ENCODE measurements at regions not wholly inside any gene's neighbourhood (a gene's known extent, or its start where the extent isn't known, plus 50 kb on each side); places are given as distances from the start of the nearest gene placed in this dataset.

DNA sequence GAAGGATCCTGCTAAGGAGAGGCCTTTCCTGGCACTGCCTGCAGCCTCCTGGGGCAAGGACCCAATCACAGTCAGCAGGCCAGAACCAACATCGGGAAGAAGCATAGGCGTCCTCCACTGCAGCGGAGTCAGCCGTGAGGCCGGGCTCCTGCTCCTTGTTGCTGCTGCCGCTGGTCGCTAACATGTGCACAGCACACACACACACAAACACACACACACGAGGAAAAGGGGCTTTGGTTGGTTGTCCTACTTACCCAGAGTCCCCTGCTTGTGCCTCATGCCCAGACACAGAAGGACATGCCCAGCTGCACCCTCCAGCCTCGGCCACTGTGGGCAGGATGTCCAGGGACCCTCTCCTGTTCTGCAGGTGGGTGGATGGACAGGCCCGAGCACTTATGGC is 209.4 kb downstream of the GLI2 start:
- intact Hi-C loops (cut with DNase I; ENCODE audit: low total_unique reads), result no loop called here
- TF ChIP-seq, protein P1, sequence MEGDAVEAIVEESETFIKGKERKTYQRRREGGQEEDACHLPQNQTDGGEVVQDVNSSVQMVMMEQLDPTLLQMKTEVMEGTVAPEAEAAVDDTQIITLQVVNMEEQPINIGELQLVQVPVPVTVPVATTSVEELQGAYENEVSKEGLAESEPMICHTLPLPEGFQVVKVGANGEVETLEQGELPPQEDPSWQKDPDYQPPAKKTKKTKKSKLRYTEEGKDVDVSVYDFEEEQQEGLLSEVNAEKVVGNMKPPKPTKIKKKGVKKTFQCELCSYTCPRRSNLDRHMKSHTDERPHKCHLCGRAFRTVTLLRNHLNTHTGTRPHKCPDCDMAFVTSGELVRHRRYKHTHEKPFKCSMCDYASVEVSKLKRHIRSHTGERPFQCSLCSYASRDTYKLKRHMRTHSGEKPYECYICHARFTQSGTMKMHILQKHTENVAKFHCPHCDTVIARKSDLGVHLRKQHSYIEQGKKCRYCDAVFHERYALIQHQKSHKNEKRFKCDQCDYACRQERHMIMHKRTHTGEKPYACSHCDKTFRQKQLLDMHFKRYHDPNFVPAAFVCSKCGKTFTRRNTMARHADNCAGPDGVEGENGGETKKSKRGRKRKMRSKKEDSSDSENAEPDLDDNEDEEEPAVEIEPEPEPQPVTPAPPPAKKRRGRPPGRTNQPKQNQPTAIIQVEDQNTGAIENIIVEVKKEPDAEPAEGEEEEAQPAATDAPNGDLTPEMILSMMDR (IDR thresholded peaks at IDR 0.05), result no peak
- no peak for TF ChIP-seq EP300 (IDR thresholded peaks at IDR 0.05; ENCODE audit: low read depth)
- TF ChIP-seq POLR2AphosphoS5 (IDR thresholded peaks at IDR 0.05), result no peak
- TF ChIP-seq POLR2A (IDR thresholded peaks at IDR 0.05), result no peak
- H3K27me3 ChIP-seq, result peaks cover 15% of the 10 kb centered on the region
- WGBS, 2 donors (ENCODE audit: low coverage in 1 of 2), result 76% methylated on average over 9 of the region's 10 CpGs; no CpG with 5 or more reads in 1 of the 2 donors
- H3K9me3 ChIP-seq, result no peaks in the 10 kb centered on the region
- DNase-seq, result no peak
- H3K36me3 ChIP-seq, result no peaks in the 10 kb centered on the region
- no peak overlapping the region for H3K27ac ChIP-seq
- in situ Hi-C loops (cut with MboI; ENCODE audit: low pct_ligation_motif_present in 1 of 4, low pct_unique_long_range_greater_than_20kb in 1 of 4, low sequenced_read_pairs in 3 of 4), result no loop called here
- H3K4me3 ChIP-seq, result no peak overlapping the region
- H3K4me1 ChIP-seq, result no peaks in the 10 kb centered on the region

DNA sequence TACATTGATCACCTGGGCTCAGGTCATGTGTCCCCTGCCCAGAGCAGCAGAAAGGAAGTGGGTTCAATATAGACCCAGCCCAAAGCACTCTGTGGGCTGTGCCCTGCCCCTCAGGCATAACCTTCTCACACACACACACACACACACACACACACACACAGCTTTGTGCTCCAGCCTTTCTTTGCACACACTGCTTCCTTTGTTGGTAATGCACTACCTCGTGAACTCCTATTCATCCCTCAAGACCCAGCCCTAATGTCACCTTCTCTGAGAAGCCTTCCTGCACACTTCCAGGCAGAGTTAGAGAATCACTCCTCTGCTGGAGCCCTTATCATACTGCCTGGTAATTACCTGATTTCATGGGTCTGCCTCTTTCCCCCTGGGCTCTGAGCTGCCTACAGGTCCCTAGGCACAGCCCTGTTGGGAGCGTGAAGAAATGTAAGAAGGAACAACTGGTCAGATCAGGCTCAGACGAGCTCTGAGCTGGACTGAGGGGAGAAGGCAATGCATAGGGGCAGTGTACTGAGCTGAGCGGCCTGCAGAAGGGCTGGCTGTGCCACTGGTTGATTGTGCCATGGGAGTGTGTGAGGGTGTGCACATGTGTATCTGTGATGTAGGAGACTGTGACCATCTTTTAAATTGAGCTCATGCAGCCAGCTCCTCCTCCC is 210.3 kb downstream of the GLI2 start:
- no peak for DNase-seq
- Histone ChIP-seq H3K36me3 (no peaks in the 10 kb centered on the region), H3K27ac (no peak overlapping the region), H3K9me3 (no peaks in the 10 kb centered on the region), H3K4me3 (no peak overlapping the region), H3K27me3 (peaks cover 8% of the 10 kb centered on the region), H3K4me1 (no peaks in the 10 kb centered on the region)
- in situ Hi-C loops (cut with MboI; ENCODE audit: low pct_ligation_motif_present in 1 of 4, low pct_unique_long_range_greater_than_20kb in 1 of 4, low sequenced_read_pairs in 3 of 4) (no loop called here), intact Hi-C loops (cut with DNase I; ENCODE audit: low total_unique reads) (no loop called here)
- 87 to 100% methylated on average over 1 to 4 of the region's 4 CpGs for WGBS, 2 donors (ENCODE audit: low coverage in 1 of 2)
- TF ChIP-seq POLR2A (IDR thresholded peaks at IDR 0.05) (no peak), POLR2AphosphoS5 (IDR thresholded peaks at IDR 0.05) (no peak), EP300 (IDR thresholded peaks at IDR 0.05; ENCODE audit: low read depth) (no peak)
- TF ChIP-seq, protein P1 (IDR thresholded peaks at IDR 0.05), result no peak

DNA sequence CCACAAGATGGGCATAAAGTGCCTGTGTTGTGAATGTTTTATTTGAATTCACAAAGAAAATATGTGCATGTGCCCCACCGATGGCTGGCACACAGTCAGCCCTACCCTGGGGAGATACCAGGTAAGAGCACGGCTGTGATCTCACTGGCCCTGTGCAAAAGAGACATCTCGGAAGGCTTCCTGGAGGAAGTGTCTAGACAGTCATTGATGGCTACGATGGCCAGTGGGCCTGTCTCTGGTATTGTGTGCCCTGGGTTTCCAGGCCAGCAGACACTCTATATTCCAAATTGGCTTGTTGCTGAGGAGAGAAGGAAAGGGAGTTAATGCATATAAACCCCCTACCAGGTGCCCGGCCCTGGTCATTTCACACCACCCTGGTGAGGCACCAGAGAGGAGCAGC is 211.7 kb downstream of the GLI2 start:
- Histone ChIP-seq H3K4me3 (no peak overlapping the region), H3K27ac (no peak overlapping the region), H3K36me3 (no peaks in the 10 kb centered on the region), H3K27me3 (peaks cover under 1% of the 10 kb centered on the region), H3K9me3 (no peaks in the 10 kb centered on the region), H3K4me1 (no peaks in the 10 kb centered on the region)
- in situ Hi-C loops (cut with MboI; ENCODE audit: low pct_ligation_motif_present in 1 of 4, low pct_unique_long_range_greater_than_20kb in 1 of 4, low sequenced_read_pairs in 3 of 4) (no loop called here), intact Hi-C loops (cut with DNase I; ENCODE audit: low total_unique reads) (no loop called here)
- TF ChIP-seq POLR2A (IDR thresholded peaks at IDR 0.05), result no peak
- 93% methylated on average over 5 of the region's 5 CpGs; no CpG with 5 or more reads in 1 of the 2 donors for whole genome bisulfite sequencing, 2 donors (ENCODE audit: low coverage in 1 of 2)
- no peak for DNase-seq

DNA sequence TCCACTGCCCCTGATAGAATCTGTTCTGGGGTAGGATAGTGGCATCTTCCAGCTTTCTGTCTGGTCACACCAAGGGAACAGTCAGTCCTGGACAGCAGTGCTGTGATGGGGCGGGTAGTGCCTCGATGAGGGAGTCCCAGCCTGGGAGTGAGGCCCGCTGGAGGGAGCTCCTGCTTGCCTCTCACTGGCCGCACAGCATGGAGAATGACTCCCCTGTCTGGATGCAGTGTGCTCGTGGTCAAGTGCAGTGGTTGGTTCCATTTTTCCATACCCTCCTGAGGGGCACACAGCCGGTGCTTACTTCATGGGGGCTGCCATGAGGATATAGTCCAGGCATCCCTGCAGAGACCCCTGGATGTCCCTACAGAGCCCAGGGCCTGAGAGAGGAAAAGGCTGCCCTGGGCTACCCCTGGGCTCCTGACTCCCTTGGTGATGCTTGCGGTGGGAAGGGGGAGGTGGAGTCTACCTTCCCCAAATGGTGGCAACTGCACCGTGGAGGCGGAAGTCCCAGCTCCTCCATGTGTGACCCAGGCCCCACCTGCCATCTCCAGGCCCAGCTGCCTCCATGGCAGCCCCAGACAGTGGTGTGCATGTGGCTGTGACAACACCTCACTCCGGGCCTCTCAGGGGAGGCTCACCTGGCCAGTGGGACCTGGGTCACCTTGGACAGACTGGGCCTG is 212.5 kb downstream of the GLI2 start:
- no peak for TF ChIP-seq EP300 (IDR thresholded peaks at IDR 0.05; ENCODE audit: low read depth)
- TF ChIP-seq, protein P1 (IDR thresholded peaks at IDR 0.05), result no peak
- no peak for TF ChIP-seq POLR2A (IDR thresholded peaks at IDR 0.05)
- no peak for TF ChIP-seq POLR2AphosphoS5 (IDR thresholded peaks at IDR 0.05)
- in situ Hi-C loops (cut with MboI; ENCODE audit: low pct_ligation_motif_present in 1 of 4, low pct_unique_long_range_greater_than_20kb in 1 of 4, low sequenced_read_pairs in 3 of 4), result no loop called here

More for the DNA sequence above, 212.5 kb downstream of the GLI2 start:
- intact Hi-C loops (cut with DNase I; ENCODE audit: low total_unique reads), result no loop called here
- 86% methylated on average over 10 of the region's 10 CpGs; no CpG with 5 or more reads in 1 of the 2 donors for whole genome bisulfite sequencing, 2 donors (ENCODE audit: low coverage in 1 of 2)
- H3K27ac ChIP-seq, result no peak overlapping the region
- H3K27me3 ChIP-seq, result no peaks in the 10 kb centered on the region
- no peak for DNase-seq
- H3K4me3 ChIP-seq, result no peak overlapping the region
- H3K36me3 ChIP-seq, result no peaks in the 10 kb centered on the region
- no peaks in the 10 kb centered on the region for H3K9me3 ChIP-seq
- no peaks in the 10 kb centered on the region for H3K4me1 ChIP-seq
